ENCODE measurements at regions not wholly inside any gene's neighbourhood (a gene's known extent, or its start where the extent isn't known, plus 50 kb on each side); places are given as distances from the start of the nearest gene placed in this dataset.
"Not testable (repeated sequence)": the region's sequence is repeated elsewhere in the genome, so short reads cannot be mapped to it uniquely, and the experiment has no call there.

- H3K79me2 ChIP-seq (ENCODE audit: control insufficient read depth in 1 of 2, insufficient read depth in 2 of 2, low read length in 2 of 2); H3K14ac ChIP-seq (ENCODE audit: insufficient read length); H3K4me1 ChIP-seq (replicated peaks in 1 of 4; ENCODE audit: control insufficient read depth in 3 of 4, insufficient read depth in 4 of 4, low read length in 3 of 4); H4K8ac ChIP-seq (ENCODE audit: extremely low read depth, insufficient read depth, low read length); H3K4ac ChIP-seq (replicated peaks; ENCODE audit: insufficient read length, low read depth, low read length); H3K56ac ChIP-seq (replicated peaks; ENCODE audit: insufficient read length, low read depth, low read length); H2AFZ ChIP-seq (ENCODE audit: low read length); H3K23ac ChIP-seq (ENCODE audit: insufficient read length); DNase-seq (ENCODE audit: low read depth in 1 of 2, low spot score in 2 of 2); H3K9ac ChIP-seq (replicated peaks in 1 of 4; ENCODE audit: extremely low read depth in 1 of 4, low read depth in 3 of 4, low read length in 3 of 4); FAIRE-seq; H2BK5ac ChIP-seq (ENCODE audit: low read depth, low read length); H3K9me3 ChIP-seq (ENCODE audit: insufficient read depth in 2 of 2, low read depth in 1 of 2, low read length in 1 of 2); H3K4me3 ChIP-seq (ENCODE audit: extremely low read depth in 1 of 4, insufficient read depth in 2 of 4, low read depth in 3 of 4, low read length in 4 of 4); POLR2A ChIA-PET (ENCODE audit: partially characterized antibody); H3K27me3 ChIP-seq (replicated peaks in 1 of 4; ENCODE audit: control insufficient read depth in 3 of 4, extremely low read depth in 1 of 4, insufficient read depth in 3 of 4, low read length in 3 of 4); H2AK5ac ChIP-seq (ENCODE audit: low read depth, low read length); H3K18ac ChIP-seq (ENCODE audit: extremely low read depth, low read length); H3K23me2 ChIP-seq (ENCODE audit: low read depth, low read length); H2BK12ac ChIP-seq (ENCODE audit: low read depth, low read length); H3K79me1 ChIP-seq (ENCODE audit: low read depth, low read length); H2BK15ac ChIP-seq (ENCODE audit: low read length); H4K20me1 ChIP-seq (replicated peaks in 1 of 2; ENCODE audit: control insufficient read depth in 1 of 2, insufficient read depth in 2 of 2, low read length in 2 of 2); H4K91ac ChIP-seq (replicated peaks; ENCODE audit: insufficient read length, low read length); H4K5ac ChIP-seq (ENCODE audit: insufficient read length, low read depth, low read length); H2BK120ac ChIP-seq (replicated peaks; ENCODE audit: low read depth, low read length); H2BK20ac ChIP-seq (ENCODE audit: low read length); H3K4me2 ChIP-seq (ENCODE audit: insufficient read depth in 1 of 2, low read depth in 2 of 2, low read length in 2 of 2); H3K27ac ChIP-seq (ENCODE audit: low read depth, low read length); H3K36me3 ChIP-seq (ENCODE audit: control insufficient read depth in 2 of 4, insufficient read depth in 4 of 4, low read length in 3 of 4): not testable (repeated sequence)
- CTCF ChIA-PET (ENCODE audit: partially characterized antibody): interaction anchor here (0.5 to 1.0 kb wide), 2 partner anchors 76 to 661 kb away, joined by 3 read pairs; no protein-coding TSS in a partner anchor
- 96% methylated on average over 6 of the region's 45 CpGs; no CpG with 5 or more reads in 1 of the 2 experiments for WGBS, 2 experiments (ENCODE audit: extremely low coverage in 1 of 2, insufficient coverage in 1 of 2, insufficient read length in 1 of 2, insufficient replicate concordance in 2 of 2, low coverage in 1 of 2, low lambda C conversion rate in 2 of 2, missing lambda C conversion rate in 1 of 2)
Observed at GRCh38 chrX:146046011-146046715, 228.5 kb downstream of the SLITRK2 start.

GRCh38 chrX:146049568-146049967 is 231.9 kb downstream of the SLITRK2 start:
- H3K79me1 ChIP-seq (ENCODE audit: low read depth, low read length); H4K91ac ChIP-seq (replicated peaks; ENCODE audit: insufficient read length, low read length); H3K4me3 ChIP-seq (ENCODE audit: extremely low read depth in 1 of 4, insufficient read depth in 2 of 4, low read depth in 3 of 4, low read length in 4 of 4); H3K23ac ChIP-seq (ENCODE audit: insufficient read length); H2BK12ac ChIP-seq (ENCODE audit: low read depth, low read length); H3K4me1 ChIP-seq (replicated peaks in 1 of 4; ENCODE audit: control insufficient read depth in 3 of 4, insufficient read depth in 4 of 4, low read length in 3 of 4); H3K27me3 ChIP-seq (replicated peaks in 1 of 4; ENCODE audit: control insufficient read depth in 3 of 4, extremely low read depth in 1 of 4, insufficient read depth in 3 of 4, low read length in 3 of 4); H2BK20ac ChIP-seq (ENCODE audit: low read length); H3K4ac ChIP-seq (replicated peaks; ENCODE audit: insufficient read length, low read depth, low read length); H3K23me2 ChIP-seq (ENCODE audit: low read depth, low read length); DNase-seq (ENCODE audit: low read depth in 1 of 2, low spot score in 2 of 2); H2AFZ ChIP-seq (ENCODE audit: low read length); H3K79me2 ChIP-seq (ENCODE audit: control insufficient read depth in 1 of 2, insufficient read depth in 2 of 2, low read length in 2 of 2); H4K5ac ChIP-seq (ENCODE audit: insufficient read length, low read depth, low read length); H3K9me3 ChIP-seq (ENCODE audit: insufficient read depth in 2 of 2, low read depth in 1 of 2, low read length in 1 of 2); H2BK120ac ChIP-seq (replicated peaks; ENCODE audit: low read depth, low read length); H3K27ac ChIP-seq (ENCODE audit: low read depth, low read length); POLR2A ChIA-PET (ENCODE audit: partially characterized antibody); H4K8ac ChIP-seq (ENCODE audit: extremely low read depth, insufficient read depth, low read length); H3K36me3 ChIP-seq (ENCODE audit: control insufficient read depth in 2 of 4, insufficient read depth in 4 of 4, low read length in 3 of 4); H3K14ac ChIP-seq (ENCODE audit: insufficient read length); H4K20me1 ChIP-seq (replicated peaks in 1 of 2; ENCODE audit: control insufficient read depth in 1 of 2, insufficient read depth in 2 of 2, low read length in 2 of 2); H3K4me2 ChIP-seq (ENCODE audit: insufficient read depth in 1 of 2, low read depth in 2 of 2, low read length in 2 of 2); H3K56ac ChIP-seq (replicated peaks; ENCODE audit: insufficient read length, low read depth, low read length); H2AK5ac ChIP-seq (ENCODE audit: low read depth, low read length); H2BK15ac ChIP-seq (ENCODE audit: low read length); CTCF ChIA-PET (ENCODE audit: partially characterized antibody); FAIRE-seq; H3K18ac ChIP-seq (ENCODE audit: extremely low read depth, low read length); H2BK5ac ChIP-seq (ENCODE audit: low read depth, low read length); H3K9ac ChIP-seq (replicated peaks in 1 of 4; ENCODE audit: extremely low read depth in 1 of 4, low read depth in 3 of 4, low read length in 3 of 4): not testable (repeated sequence)
- no CpG with 5 or more reads among the region's 12 CpGs for WGBS, 2 experiments (ENCODE audit: extremely low coverage in 1 of 2, insufficient coverage in 1 of 2, insufficient read length in 1 of 2, insufficient replicate concordance in 2 of 2, low coverage in 1 of 2, low lambda C conversion rate in 2 of 2, missing lambda C conversion rate in 1 of 2)
